Spinal cord (tissue), 9 donors: ENCODE measurements at regions not wholly inside any gene's neighbourhood (a gene's known extent, or its start where the extent isn't known, plus 50 kb on each side); places are given as distances from the start of the nearest gene placed in this dataset.
"Not testable (repeated sequence)": the region's sequence is repeated elsewhere in the genome, so short reads cannot be mapped to it uniquely, and the experiment has no call there.

Experiments used
- DNase-seq, 6 donors: peaks; one replicate each; pipeline versions ENCODE4 v3.0.0 to v3.0.0-alpha.2; 2013 to 2015; ENCODE audit warnings: low spot score in 6 of 6, low read depth in 4 of 6
- H3K27ac ChIP-seq: one replicate; pipeline ENCODE4 v1.5.1; 2013; ENCODE audit warnings: low read depth, low read length, control low read depth
- H3K27me3 ChIP-seq: one replicate; pipeline ENCODE4 v1.6.1; 2013; ENCODE audit warnings: low read length; ENCODE audit not compliant: control insufficient read depth, insufficient read depth
- H3K36me3 ChIP-seq: one replicate; pipeline ENCODE4 v1.6.1; 2013; ENCODE audit warnings: low read length; ENCODE audit not compliant: control insufficient read depth, insufficient read depth
- H3K4me1 ChIP-seq: one replicate; pipeline ENCODE4 v1.6.1; 2013; ENCODE audit warnings: low read length; ENCODE audit not compliant: control insufficient read depth, insufficient read depth
- H3K4me3 ChIP-seq: one replicate; pipeline ENCODE4 v1.5.1; 2013; ENCODE audit warnings: low read depth, low read length, control low read depth
- H3K9me3 ChIP-seq: one replicate; pipeline ENCODE4 v1.6.1; 2013; ENCODE audit warnings: low read length; ENCODE audit not compliant: control insufficient read depth, insufficient read depth
- WGBS: methylation state at CpG from one replicate; pipeline ENCODE4 v1.1.5; 2013; ENCODE audit warnings: missing lambda C conversion rate; ENCODE audit not compliant: insufficient coverage; 5-methylcytosine and 5-hydroxymethylcytosine counted together
- donor health status: healthy.

DNA sequence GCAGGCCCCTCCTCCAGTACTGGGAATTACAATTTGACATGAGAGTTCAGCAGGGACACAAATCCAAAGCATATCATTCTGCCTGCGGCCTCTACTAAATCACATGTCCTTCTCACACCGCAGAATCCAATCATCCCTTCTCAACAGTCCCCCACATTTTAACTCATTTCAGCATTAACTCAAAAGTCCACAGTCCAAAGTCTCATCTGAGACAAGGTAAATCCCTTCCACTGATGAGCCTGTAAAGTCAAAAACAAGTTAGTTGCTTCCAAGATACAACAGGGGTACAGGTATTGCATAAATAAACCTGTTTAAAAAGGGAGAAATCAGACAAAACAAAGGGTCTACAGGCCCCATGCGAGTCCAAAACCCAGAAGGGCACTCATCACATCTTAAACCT lies 64.0 kb downstream of the EBNA1BP2 start:
- Histone ChIP-seq H3K4me1 (no peaks in the 10 kb centered on the region), H3K27me3 (no peaks in the 10 kb centered on the region), H3K36me3 (no peaks in the 10 kb centered on the region), H3K4me3 (no peak overlapping the region), H3K27ac (no peak overlapping the region), H3K9me3 (peaks cover 2% of the 10 kb centered on the region)
- DNase-seq, result no peak
- 52% methylated on average over 3 of the region's 3 CpGs for WGBS

DNA sequence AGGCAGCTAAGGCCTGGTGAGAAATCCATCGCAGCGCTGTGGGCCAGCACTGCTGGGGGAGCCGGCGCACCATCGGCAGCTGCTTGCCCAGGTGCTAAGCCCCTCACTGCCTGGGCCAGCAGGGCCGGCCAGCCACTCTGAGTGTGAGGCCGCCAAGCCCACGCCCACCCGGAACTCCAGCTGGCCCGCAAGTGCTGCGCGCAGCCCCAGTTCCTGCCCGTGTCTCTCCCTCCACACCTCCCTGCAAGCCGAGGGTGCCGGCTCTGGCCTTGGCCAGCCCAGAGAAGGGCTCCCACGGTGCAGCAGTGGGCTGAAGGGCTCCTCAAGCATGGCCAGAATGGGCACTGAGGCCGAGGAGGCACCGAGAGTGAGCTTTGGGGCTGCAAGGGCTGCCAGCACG lies 64.4 kb downstream of the EBNA1BP2 start:
- 94% methylated on average over 19 of the region's 19 CpGs for WGBS

DNA sequence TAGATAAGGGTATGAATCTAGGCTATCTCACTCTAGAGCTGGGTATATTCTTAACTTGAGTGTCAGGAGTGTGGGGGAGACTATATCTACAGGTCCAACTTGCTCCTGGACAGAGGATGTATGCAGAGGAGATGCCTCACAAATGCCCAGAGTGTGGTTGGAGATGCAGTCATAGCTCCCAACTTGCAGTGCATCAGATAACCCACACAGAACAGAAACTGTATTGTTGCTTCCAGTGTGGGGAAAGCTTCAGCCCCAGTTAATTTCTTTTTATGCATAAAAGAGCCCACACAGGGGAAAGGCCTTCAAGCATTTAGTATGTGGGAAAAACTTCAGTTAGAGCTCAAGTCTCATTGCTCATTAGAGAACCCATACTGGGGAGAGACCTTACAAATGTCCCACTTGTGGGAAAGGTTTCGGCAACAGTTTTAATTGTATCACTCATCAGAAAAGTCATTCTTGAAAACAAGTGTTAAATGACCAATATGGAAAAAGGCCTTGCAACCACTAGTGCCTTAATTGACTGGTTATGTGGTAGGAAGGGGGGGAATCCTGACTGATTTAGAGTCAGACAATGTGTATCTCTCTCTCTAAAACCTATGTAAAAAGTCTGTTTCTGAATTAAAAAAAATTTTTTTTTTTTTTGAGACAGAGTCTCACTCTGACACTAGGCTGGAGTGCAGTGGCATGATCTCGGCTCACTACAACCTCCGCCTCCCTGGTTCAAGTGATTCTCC lies 67.9 kb downstream of the EBNA1BP2 start:
- Histone ChIP-seq H3K4me3 (no peak overlapping the region), H3K9me3 (peaks cover 2% of the 10 kb centered on the region), H3K36me3 (no peaks in the 10 kb centered on the region), H3K27me3 (no peaks in the 10 kb centered on the region), H3K27ac (no peak overlapping the region), H3K4me1 (peaks cover 3% of the 10 kb centered on the region)
- DNase-seq, result no peak
- 92% methylated on average over 2 of the region's 3 CpGs for WGBS

More for the DNA sequence above, 64.4 kb downstream of the EBNA1BP2 start:
- H3K9me3 ChIP-seq, result peaks cover 2% of the 10 kb centered on the region
- no peak overlapping the region for H3K27ac ChIP-seq
- no peak overlapping the region for H3K4me3 ChIP-seq
- no peak for DNase-seq
- H3K36me3 ChIP-seq, result no peaks in the 10 kb centered on the region
- no peaks in the 10 kb centered on the region for H3K27me3 ChIP-seq
- no peaks in the 10 kb centered on the region for H3K4me1 ChIP-seq

DNA sequence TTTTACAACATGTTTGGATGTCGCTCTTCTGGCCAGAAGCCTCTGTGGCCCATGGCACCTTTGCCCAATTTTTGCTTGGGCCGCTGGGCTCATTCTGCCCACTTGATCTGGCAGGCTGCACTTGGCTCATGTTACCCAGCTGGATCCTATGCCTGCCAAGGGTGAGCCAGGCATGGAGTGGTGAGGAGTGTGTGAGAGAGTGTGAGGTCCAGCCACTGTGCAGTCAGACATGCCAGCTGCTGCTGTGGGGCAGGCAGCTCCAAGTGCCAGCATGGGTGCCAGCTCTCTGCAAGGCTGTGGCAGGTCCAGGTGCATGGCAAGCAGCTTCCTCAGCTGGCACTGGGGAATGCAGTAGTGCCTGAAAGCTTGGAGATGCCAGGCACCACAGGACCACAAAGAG lies 71.0 kb downstream of the EBNA1BP2 start:
- 75% methylated on average over 2 of the region's 2 CpGs for WGBS

DNA sequence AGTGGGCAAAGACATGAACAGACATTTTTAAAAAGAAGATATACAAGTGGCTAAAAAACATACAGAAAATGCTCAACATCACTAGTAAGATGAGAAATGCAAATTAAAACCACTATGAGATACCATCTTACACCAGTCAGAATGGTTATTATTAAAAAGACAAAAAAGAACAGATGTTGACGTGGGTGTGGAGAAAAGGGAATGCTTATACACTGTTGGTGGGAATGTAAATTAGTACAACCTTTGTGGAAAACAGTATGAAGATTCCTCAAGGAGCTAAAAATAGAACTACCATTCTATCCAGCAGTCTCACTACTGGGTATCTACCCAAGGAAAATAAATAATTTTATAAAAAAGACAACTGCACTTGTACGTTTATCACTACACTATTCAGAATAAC lies 73.9 kb downstream of the EBNA1BP2 start:
- no CpG with 5 or more reads among the region's 2 CpGs for WGBS
- H3K4me3 ChIP-seq, result no peak overlapping the region
- H3K4me1 ChIP-seq, result peaks cover 3% of the 10 kb centered on the region
- no peak for DNase-seq
- no peak overlapping the region for H3K27ac ChIP-seq
- no peaks in the 10 kb centered on the region for H3K27me3 ChIP-seq
- H3K36me3 ChIP-seq, result no peaks in the 10 kb centered on the region
- no peaks in the 10 kb centered on the region for H3K9me3 ChIP-seq

More for the DNA sequence above, 71.0 kb downstream of the EBNA1BP2 start:
- DNase-seq, result peak in 2 of 6 donors; percentile 6 to 9
- Histone ChIP-seq H3K4me3 (no peak overlapping the region), H3K27ac (no peak overlapping the region), H3K27me3 (no peaks in the 10 kb centered on the region), H3K36me3 (no peaks in the 10 kb centered on the region), H3K9me3 (no peaks in the 10 kb centered on the region), H3K4me1 (peaks cover 3% of the 10 kb centered on the region)

DNA sequence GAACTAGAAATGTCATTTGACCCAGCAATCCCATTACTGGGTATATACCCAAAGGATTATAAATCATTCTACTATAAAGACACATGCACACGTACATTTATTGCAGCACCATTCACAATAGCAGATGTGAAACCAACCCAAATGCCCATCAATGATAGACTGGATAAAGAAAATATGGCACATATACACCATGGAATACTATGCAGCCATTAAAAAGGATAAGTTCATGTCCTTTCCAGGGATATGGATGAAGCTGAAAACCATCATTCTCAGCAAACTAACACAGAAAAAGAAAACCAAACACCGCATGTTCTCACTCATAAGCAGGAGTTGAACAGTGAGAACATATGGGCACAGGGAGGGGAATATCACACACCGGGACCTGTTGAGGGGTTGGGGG lies 75.6 kb downstream of the EBNA1BP2 start:
- H3K4me3 ChIP-seq, DNase-seq, H3K36me3 ChIP-seq, H3K4me1 ChIP-seq, H3K27ac ChIP-seq, H3K27me3 ChIP-seq, H3K9me3 ChIP-seq: not testable (repeated sequence)
- no CpG with 5 or more reads among the region's 3 CpGs for WGBS

DNA sequence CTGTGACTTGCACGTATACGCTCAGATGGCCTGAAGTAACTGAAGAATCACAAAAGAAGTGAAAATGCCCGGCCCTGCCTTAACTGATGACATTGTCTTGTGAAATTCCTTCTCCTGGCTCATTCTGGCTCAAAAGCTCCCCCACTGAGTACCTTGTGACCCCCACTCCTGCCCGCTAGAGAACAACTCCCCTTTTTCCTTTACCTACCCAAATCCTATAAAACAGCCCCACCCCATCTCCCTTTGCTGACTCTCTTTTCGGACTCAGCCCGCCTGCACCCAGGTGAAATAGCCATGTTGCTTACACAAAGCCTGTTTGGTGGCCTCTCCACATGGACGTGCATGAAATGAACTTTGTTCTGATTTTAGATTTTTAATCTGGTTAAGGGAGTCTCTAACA lies 81.3 kb downstream of the EBNA1BP2 start:
- not testable (repeated sequence) for H3K27ac ChIP-seq, H3K4me1 ChIP-seq, H3K27me3 ChIP-seq, H3K4me3 ChIP-seq, H3K9me3 ChIP-seq, H3K36me3 ChIP-seq, DNase-seq
- 65% methylated on average over 5 of the region's 7 CpGs for WGBS

DNA sequence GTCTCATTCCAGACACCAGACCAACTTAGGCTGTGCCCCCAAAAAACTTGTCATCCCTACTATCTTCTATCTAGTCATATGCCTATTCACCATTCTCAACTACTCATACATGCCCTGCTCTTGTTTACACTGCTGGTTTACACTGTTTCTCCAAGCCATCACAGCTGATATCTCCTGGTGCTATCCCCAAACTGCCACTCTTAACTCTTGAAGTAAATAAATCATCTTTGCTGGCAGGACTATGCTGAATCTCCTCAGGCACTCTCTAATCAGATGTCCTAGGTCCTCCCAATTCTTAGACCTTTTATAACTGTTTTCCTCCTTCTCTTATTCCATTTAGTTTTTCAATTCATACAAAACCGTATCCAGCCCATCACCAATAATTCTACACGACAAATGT lies 81.9 kb downstream of the EBNA1BP2 start:
- H3K4me1 ChIP-seq, H3K4me3 ChIP-seq, H3K36me3 ChIP-seq, H3K9me3 ChIP-seq, H3K27me3 ChIP-seq, H3K27ac ChIP-seq, DNase-seq: not testable (repeated sequence)
- 83% methylated on average over 2 of the region's 2 CpGs for WGBS

DNA sequence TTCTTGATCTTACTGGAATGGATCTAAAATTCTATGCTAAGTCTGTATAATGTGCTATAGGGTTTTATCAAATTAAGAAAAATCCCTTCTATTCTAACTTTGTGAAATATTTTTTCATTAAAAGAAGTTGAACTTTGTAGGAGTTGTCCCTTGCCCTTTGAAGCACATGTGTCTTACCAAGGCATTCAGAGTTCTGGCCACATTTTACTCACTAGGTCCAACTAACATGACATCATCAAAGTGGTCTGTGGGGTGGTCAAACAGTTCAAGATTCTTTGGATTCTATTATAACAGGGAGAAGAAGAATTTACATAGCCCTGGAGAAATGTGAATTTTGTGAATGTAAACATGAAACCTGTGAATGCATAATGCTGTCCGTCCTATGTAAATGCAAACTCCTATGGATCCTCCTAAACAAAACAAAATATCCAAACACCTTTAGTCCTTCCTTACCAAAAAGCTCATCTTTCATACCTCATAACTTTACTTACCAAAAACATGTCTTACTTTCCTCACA lies 88.7 kb downstream of the EBNA1BP2 start:
- Histone ChIP-seq H3K36me3 (no peaks in the 10 kb centered on the region), H3K27ac (no peak overlapping the region), H3K4me3 (no peak overlapping the region), H3K27me3 (no peaks in the 10 kb centered on the region), H3K9me3 (no peaks in the 10 kb centered on the region), H3K4me1 (no peaks in the 10 kb centered on the region)
- 100% methylated on average over 1 of the region's 1 CpG for WGBS
- no peak for DNase-seq

DNA sequence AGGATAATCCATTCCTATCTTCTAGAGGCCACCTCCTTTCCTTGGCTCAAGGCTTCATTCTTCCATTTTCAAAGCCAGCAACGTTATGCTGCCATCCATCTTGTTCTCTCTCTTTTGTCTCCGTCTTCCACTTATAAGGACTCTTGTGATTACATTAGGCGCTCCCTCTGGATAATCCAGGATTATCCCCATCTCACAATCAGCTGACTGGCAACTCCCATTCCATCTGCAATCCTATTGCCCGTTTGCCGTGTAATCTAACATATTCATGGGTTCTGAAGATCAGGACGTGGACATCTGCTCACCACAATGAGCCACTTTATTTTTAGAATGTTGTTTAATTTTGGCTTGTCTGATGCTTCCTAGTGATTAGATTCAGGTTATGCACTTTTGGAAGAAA lies 89.3 kb downstream of the EBNA1BP2 start:
- 64% methylated on average over 5 of the region's 6 CpGs for WGBS
- no peak for DNase-seq
- no peaks in the 10 kb centered on the region for H3K9me3 ChIP-seq
- H3K36me3 ChIP-seq, result no peaks in the 10 kb centered on the region
- H3K4me1 ChIP-seq, result no peaks in the 10 kb centered on the region
- no peak overlapping the region for H3K4me3 ChIP-seq
- H3K27ac ChIP-seq, result no peak overlapping the region
- H3K27me3 ChIP-seq, result no peaks in the 10 kb centered on the region
